GM19043 (cell line): ENCODE measurements at regions not wholly inside any gene's neighbourhood (a gene's known extent, or its start where the extent isn't known, plus 50 kb on each side); places are given as distances from the start of the nearest gene placed in this dataset.
"Not testable (repeated sequence)": the region's sequence is repeated elsewhere in the genome, so short reads cannot be mapped to it uniquely, and the experiment has no call there.

ENCODE experiments used
- ATAC-seq: cut with Tn5 transposase; IDR thresholded peaks from one replicate; pipeline ENCODE4 v1.9.1; 2021; ENCODE audit warnings: low read depth; ENCODE audit not compliant: unreplicated experiment

GRCh38 chr2:146413086-146413610 is 1431.7 kb upstream of the ACVR2A start:
- no peak for ATAC-seq

- no peak for ATAC-seq
Measured at GRCh38 chr2:146412625-146413024, 1432.2 kb upstream of the ACVR2A start.

DNA sequence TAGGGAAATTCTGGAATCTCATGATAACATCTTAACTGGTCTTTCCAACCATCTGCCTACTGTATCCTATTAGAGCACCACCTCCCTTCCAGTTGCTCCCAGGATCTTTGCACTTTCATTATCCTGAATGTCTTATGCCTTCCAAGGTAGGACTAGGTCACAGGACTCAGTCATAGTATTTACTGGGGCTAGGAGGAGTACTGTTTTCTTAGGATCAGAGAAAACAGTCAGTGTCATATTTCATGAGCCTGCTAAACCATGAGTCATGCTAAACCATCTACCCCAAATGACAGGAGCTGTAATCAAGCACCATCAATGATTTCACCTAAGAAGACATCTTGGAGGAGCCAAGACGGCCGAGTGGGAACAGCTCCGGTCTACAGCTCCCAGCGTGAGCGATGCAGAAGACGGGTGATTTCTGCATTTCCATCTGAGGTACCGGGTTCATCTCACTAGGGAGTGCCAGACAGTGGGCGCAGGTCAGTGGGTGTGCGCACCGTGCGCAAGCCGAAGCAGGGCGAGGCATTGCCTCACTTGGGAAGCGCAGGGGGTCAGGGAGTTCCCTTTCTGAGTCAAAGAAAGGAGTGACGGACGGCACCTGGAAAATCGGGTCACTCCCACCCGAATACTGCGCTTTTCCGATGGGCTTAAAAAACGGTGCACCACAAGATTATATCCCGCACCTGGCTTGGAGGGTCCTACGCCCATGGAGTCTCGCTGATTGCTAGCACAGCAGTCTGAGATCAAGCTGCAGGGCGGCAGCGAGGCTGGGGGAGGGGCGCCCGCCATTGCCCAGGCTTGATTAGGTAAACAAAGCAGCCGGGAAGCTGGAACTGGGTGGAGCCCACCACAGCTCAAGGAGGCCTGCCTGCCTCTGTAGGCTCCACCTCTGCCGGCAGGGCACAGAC is 1439.2 kb upstream of the ACVR2A start:
- ATAC-seq, result not testable (repeated sequence)

DNA sequence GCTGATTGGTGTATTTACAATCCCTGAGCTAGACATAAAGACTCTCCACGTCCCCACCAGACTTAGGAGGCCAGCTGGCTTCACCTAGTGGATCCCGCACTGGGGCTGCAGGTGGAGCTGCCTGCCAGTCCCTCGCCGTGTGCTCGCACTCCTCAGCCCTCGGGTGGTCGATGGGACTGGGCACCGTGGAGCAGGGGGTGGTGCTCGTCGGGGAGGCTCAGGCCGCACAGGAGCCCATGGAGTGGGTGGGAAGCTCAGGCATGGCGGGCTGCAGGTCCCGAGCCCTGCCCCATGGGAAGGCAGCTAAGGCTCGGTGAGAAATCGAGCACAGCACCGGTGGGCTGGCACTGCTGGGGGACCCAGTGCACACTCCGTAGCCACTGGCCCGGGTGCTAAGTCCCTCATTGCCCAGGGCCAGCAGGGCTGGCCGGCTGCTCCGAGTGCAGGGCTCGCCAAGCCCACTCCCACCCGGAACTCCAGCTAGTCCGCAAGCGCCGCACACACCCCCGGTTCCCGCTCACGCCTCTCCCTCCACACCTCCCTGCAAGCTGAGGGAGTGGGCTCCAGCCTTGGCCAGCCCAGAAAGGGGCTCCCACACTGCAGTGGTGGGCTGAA is 1441.2 kb upstream of the ACVR2A start:
- not testable (repeated sequence) for ATAC-seq

DNA sequence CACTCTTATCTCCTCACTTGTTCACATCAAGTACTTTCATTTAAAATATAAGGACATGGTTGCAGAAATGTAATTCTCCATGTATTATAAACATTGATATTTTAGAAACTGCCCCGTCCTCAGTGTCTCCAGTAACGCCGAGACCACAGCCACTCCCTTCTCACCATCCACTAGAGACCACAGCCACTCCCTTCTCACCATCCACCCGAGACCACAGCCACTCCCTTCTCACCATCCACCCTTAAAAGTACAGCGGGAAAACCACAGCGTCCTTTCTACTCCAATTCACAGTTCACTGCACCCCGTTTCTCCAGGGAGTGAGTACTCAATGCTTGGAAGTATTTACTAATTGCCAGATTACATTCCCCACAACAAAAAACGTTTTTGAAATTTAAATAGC is 1452.2 kb upstream of the ACVR2A start:
- no peak for ATAC-seq

DNA sequence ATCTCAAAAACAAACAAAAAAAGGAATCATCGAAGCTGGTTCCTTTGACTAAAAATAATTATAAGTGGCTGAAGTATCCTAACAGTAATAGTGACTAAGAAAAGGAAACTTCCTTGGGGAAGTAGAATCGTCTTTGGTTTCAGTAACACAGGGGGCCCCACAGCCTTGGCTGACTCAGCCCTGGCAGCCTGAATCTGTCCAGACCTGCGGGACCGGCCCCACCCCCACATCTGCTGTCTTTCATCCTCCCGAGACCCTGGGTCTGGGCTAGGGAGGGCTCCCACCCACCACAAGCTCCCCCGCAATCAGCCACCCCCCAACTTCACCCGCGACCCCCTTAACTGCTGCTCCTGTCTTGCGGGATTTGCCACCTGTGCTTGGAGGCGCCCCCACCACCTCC is 1452.6 kb upstream of the ACVR2A start:
- ATAC-seq, result no peak

DNA sequence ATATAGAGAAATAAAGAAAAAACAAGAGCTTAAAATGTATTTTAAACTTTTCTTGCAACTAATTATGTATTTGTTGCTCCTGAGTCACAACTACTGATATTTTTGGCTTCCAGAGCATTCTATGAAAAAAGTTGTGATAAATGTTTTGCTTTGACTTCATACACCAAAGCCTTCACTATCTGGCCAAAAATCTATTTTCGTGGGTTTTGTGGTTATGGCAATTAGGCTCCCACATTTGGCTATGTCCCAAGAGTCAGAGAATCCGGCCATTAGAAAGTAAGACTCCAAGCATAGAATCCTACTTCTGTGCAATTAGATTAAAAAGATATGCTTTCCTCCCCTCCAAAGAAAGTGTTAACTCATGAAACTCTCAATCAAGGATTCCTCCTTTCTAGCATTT is 1456.1 kb upstream of the ACVR2A start:
- ATAC-seq, result no peak

GRCh38 chr2:146386096-146386495 is 1458.7 kb upstream of the ACVR2A start:
- ATAC-seq, result no peak

DNA sequence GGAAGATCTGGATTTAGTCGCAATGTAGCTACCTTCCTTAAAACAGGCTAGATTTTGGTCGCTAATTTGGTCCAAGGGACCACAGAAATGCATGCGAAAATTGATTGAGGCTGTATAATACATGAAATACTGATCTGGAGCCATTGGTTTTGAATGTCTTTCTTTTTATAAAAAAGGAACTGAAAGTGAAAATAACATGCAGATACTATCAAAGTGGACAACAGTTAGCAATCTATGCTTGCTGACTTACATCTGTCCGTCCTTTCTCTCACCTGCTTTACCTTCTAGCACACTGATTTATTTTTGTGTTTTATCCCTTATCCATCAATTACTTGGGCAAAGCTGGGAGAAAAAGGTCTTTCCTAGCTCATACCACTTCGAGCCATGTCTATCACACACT is 1459.8 kb upstream of the ACVR2A start:
- no peak for ATAC-seq

DNA sequence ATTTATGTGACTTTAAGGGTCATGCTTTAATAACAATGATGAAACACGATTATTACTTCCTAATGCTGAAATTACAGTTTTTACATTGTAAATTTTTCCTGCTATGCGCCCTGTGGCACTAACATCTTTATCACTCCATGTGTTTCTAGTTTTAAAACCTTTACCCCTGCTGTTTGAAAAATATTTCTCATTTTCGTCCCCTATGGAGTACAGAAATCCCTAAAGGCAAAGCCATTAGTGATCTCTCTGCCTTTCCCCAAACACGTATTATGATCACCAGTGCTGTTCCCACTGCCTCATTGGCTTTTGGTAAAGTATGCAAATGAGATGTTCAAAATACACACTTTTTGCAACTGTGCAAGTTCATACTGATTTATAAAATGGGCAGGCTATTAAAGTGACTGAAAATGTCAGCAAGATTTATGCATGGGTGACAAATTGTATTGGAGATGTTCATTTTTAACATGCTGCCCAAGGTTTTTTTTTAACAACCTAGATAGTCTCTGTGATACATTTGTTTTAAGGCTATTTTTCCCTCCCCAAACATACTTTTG is 1468.2 kb upstream of the ACVR2A start:
- ATAC-seq, result no peak

GRCh38 chr2:146374505-146374904 is 1470.3 kb upstream of the ACVR2A start:
- ATAC-seq, result no peak

DNA sequence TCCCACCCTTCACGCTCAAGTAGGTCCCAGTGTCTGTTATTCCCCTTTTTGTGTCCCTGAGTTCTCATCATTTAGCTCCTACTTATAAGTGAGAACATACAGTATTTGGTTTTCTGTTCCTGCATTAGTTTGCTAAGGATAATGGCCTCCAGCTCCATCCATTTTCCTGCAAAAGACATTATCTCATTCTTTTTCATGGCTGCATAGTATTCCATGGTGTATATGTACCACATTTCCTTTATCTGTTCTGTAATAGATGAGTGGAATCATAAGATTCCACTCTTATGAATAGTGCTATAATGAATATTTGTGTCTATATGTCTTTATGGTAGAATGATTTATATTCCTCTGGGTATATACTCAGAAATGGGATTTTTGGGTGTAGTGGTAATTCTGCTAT is 1473.5 kb upstream of the ACVR2A start:
- not testable (repeated sequence) for ATAC-seq

- no peak for ATAC-seq
Measured at GRCh38 chr2:146370826-146371225, 1474.0 kb upstream of the ACVR2A start.

DNA sequence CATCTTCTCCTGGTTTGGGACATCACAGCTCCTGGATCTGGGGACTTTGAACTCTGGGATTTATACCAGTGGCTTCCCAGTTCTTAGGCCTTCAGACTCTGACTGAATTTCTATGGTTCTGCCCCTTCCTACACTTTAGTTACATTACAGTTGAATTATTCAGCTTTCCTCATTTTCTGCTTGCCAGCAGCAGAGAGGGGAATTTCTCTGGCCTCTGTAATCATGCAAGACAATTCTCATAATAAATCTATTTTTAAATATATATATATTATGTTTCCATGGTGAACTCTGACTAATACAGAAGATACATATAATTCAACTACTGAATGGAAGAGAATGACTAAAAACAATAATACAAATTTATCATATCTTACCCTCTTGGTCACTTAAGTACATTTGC is 1478.6 kb upstream of the ACVR2A start:
- ATAC-seq, result no peak

- ATAC-seq, result no peak
Measured at GRCh38 chr2:146365041-146365440, 1479.8 kb upstream of the ACVR2A start.

GRCh38 chr2:146363731-146364130 is 1481.1 kb upstream of the ACVR2A start:
- ATAC-seq, result no peak

- no peak for ATAC-seq
Measured at GRCh38 chr2:146351689-146352088, 1493.1 kb upstream of the ACVR2A start.

DNA sequence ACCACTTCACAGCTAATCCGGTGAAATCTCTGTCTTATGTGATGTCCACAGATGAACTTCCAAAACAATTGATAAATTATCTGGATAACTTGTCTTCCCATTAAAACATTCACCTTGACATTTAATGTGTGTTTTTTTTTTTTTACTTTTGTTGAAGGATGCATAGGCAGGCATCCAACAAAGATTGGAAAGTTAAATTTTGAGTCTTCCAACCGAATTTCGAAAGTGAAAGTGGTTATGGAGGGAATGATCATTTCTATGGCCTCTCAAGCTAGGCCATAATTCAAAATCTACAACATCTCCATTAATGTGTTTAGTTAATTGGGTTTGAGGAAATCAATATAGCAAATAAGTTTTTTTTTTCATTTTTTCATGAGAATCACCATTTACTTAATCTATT is 1495.5 kb upstream of the ACVR2A start:
- no peak for ATAC-seq

GRCh38 chr2:146324951-146325350 is 1519.9 kb upstream of the ACVR2A start:
- ATAC-seq, result no peak

- ATAC-seq, result no peak
Measured at GRCh38 chr2:146323564-146323963, 1521.3 kb upstream of the ACVR2A start.

GRCh38 chr2:146321175-146321574 is 1523.7 kb upstream of the ACVR2A start:
- no peak for ATAC-seq

GRCh38 chr2:146317959-146318358 is 1526.9 kb upstream of the ACVR2A start:
- ATAC-seq, result no peak
